ENCODE measurements at regions not wholly inside any gene's neighbourhood (a gene's known extent, or its start where the extent isn't known, plus 50 kb on each side); places are given as distances from the start of the nearest gene placed in this dataset.

DNA sequence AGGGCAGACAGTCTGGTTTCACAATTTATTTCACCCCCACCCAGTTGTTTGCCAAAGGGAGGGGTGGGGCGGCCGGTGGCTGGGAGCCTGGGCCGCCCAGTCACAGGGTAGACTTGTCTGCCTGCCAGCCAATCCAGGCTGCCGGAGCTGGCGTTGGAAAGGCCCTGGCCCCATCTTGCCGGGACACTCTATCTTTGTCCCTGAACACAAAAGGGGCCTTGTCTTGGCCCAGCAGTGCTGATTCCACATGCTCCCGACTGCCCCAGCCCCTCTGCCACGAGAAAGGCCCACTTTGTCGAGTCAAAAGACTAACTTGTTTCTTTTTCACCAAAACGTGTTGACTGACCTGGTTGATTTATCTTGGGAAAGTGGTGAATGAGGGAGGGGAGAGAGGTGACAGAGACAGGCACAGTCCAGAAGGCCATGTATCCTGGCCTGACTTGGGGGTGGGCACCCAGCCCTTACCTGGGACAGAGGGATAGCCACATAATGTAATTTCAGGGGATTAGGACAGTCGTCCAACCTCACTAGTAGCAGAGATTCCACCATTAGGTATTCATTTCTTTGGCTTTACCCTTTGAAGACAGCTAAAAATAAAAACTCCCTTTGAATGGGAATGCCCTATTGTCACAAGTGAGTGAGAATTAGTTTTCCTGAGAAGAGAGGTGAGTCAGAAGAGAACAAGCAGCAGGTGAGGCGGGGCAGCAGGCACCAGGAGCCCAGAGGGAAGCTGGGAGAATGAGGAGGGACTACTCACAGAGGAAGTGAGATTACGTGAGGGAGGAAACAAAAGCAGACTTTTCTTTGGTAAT is 67.0 kb upstream of the SIRPA start (continued):
- no peak for TF ChIP-seq TRIM24 (CRISPR knock-in tag; IDR thresholded peaks at IDR 0.05)
- TF ChIP-seq ZBTB20 (CRISPR knock-in tag; IDR thresholded peaks at IDR 0.05; ENCODE audit: borderline replicate concordance, low read depth): no peak
- TF ChIP-seq PAF1 (CRISPR knock-in tag; IDR thresholded peaks at IDR 0.05): no peak
- TF ChIP-seq ZNF432 (CRISPR knock-in tag; IDR thresholded peaks at IDR 0.05; ENCODE audit: borderline replicate concordance): no peak
- TF ChIP-seq NAIF1 (CRISPR knock-in tag; IDR thresholded peaks at IDR 0.05; ENCODE audit: borderline replicate concordance): peak; percentile 87
- peak; percentile 77 for TF ChIP-seq ZEB1 (IDR thresholded peaks at IDR 0.05; ENCODE audit: insufficient replicate concordance, low read depth)
- TF ChIP-seq ZNF564 (CRISPR knock-in tag; IDR thresholded peaks at IDR 0.05): peak; percentile 71; the same call in 1 of the 2 replicates
- TF ChIP-seq KLF15 (CRISPR knock-in tag; IDR thresholded peaks at IDR 0.05; ENCODE audit: borderline replicate concordance): 0 out of 2 replicates have a peak, but pooled peaks have one; percentile 53
- no peak for TF ChIP-seq SAFB2 (CRISPR knock-in tag; IDR thresholded peaks at IDR 0.05; ENCODE audit: borderline replicate concordance, low read depth)
- TF ChIP-seq ZNF792 (CRISPR knock-in tag; IDR thresholded peaks at IDR 0.05): peak; percentile 62; the same call in 1 of the 2 replicates
- no peak for TF ChIP-seq GATAD1 (CRISPR knock-in tag; IDR thresholded peaks at IDR 0.05)
- TF ChIP-seq, protein P1, sequence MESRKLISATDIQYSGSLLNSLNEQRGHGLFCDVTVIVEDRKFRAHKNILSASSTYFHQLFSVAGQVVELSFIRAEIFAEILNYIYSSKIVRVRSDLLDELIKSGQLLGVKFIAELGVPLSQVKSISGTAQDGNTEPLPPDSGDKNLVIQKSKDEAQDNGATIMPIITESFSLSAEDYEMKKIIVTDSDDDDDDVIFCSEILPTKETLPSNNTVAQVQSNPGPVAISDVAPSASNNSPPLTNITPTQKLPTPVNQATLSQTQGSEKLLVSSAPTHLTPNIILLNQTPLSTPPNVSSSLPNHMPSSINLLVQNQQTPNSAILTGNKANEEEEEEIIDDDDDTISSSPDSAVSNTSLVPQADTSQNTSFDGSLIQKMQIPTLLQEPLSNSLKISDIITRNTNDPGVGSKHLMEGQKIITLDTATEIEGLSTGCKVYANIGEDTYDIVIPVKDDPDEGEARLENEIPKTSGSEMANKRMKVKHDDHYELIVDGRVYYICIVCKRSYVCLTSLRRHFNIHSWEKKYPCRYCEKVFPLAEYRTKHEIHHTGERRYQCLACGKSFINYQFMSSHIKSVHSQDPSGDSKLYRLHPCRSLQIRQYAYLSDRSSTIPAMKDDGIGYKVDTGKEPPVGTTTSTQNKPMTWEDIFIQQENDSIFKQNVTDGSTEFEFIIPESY (CRISPR knock-in tag; IDR thresholded peaks at IDR 0.05): 0 out of 2 replicates have a peak, but pooled peaks have one; percentile 44
- TF ChIP-seq, protein P2, sequence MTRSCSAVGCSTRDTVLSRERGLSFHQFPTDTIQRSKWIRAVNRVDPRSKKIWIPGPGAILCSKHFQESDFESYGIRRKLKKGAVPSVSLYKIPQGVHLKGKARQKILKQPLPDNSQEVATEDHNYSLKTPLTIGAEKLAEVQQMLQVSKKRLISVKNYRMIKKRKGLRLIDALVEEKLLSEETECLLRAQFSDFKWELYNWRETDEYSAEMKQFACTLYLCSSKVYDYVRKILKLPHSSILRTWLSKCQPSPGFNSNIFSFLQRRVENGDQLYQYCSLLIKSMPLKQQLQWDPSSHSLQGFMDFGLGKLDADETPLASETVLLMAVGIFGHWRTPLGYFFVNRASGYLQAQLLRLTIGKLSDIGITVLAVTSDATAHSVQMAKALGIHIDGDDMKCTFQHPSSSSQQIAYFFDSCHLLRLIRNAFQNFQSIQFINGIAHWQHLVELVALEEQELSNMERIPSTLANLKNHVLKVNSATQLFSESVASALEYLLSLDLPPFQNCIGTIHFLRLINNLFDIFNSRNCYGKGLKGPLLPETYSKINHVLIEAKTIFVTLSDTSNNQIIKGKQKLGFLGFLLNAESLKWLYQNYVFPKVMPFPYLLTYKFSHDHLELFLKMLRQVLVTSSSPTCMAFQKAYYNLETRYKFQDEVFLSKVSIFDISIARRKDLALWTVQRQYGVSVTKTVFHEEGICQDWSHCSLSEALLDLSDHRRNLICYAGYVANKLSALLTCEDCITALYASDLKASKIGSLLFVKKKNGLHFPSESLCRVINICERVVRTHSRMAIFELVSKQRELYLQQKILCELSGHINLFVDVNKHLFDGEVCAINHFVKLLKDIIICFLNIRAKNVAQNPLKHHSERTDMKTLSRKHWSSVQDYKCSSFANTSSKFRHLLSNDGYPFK (CRISPR knock-in tag; IDR thresholded peaks at IDR 0.05; ENCODE audit: borderline replicate concordance): peak; percentile 44; the same call in 1 of the 2 replicates
- TF ChIP-seq ZNF326 (CRISPR knock-in tag; IDR thresholded peaks at IDR 0.05; ENCODE audit: borderline replicate concordance): no peak
- TF ChIP-seq HES4 (CRISPR knock-in tag; IDR thresholded peaks at IDR 0.05; ENCODE audit: borderline replicate concordance): no peak
- no peak for TF ChIP-seq ZNF883 (CRISPR knock-in tag; IDR thresholded peaks at IDR 0.05; ENCODE audit: not compliant biosample characterization)
- TF ChIP-seq ZMYM2 (CRISPR knock-in tag; IDR thresholded peaks at IDR 0.05): peak; percentile 52
- TF ChIP-seq, protein P3, sequence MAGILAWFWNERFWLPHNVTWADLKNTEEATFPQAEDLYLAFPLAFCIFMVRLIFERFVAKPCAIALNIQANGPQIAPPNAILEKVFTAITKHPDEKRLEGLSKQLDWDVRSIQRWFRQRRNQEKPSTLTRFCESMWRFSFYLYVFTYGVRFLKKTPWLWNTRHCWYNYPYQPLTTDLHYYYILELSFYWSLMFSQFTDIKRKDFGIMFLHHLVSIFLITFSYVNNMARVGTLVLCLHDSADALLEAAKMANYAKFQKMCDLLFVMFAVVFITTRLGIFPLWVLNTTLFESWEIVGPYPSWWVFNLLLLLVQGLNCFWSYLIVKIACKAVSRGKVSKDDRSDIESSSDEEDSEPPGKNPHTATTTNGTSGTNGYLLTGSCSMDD (CRISPR knock-in tag; IDR thresholded peaks at IDR 0.05): no peak
- no peak for TF ChIP-seq NFATC3 (CRISPR knock-in tag; IDR thresholded peaks at IDR 0.05)
- TF ChIP-seq KDM2A (CRISPR knock-in tag; IDR thresholded peaks at IDR 0.05; ENCODE audit: borderline replicate concordance, low read depth): peak; percentile 9; the same call in 1 of the 2 replicates
- TF ChIP-seq ZNF780A (CRISPR knock-in tag; IDR thresholded peaks at IDR 0.05): no peak
- no peak for TF ChIP-seq ZFP62 (CRISPR knock-in tag; IDR thresholded peaks at IDR 0.05)
- no peak for TF ChIP-seq MTF1 (CRISPR knock-in tag; IDR thresholded peaks at IDR 0.05)
- peak; percentile 68 for TF ChIP-seq MXD4 (CRISPR knock-in tag; IDR thresholded peaks at IDR 0.05)
- TF ChIP-seq ZNF446 (CRISPR knock-in tag; IDR thresholded peaks at IDR 0.05): no peak
- no peak for TF ChIP-seq ZNF782 (CRISPR knock-in tag; IDR thresholded peaks at IDR 0.05; ENCODE audit: borderline replicate concordance)

Measured in HepG2 (cell line).